ENCODE measurements at regions not wholly inside any gene's neighbourhood (a gene's known extent, or its start where the extent isn't known, plus 50 kb on each side); places are given as distances from the start of the nearest gene placed in this dataset.

DNA sequence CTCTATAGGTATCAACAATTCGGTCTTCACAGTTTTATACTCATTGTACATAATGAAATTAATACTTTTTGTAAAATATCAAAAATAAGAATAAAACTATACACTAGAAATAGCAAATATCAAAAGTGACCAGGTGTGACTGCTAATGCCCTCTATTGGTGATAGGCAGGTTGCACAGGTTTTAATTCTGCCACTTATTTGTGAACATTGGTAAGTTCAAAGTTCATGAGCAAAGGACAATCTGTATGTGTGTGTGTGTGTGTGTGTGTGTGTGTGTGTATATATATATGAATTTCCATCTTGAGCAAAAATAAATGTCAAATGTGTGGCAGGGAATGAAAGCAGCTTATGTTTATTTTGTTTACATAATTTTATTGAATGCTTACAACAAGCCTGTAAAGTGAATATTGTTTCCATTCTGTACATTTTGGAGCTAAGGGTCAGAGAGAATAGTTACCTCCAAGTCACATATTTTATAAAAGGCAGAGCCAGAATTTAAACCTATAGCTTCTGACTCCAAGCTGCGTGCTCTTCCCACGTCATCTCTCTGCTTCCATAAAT, 537.4 kb downstream of the CPS1 start:
- ATAC-seq (no peak), DNase-seq (ENCODE audit: low spot score) (peak; percentile 38)
- Mint-ChIP-seq H3K9me3 (no peaks in the 10 kb centered on the region; the same call in 2 of the 3 replicates), H3K4me3 (no peak overlapping the region), H3K36me3 (ENCODE audit: low read depth) (no peaks in the 10 kb centered on the region), H3K27ac (no peak overlapping the region), H3K4me1 (no peaks in the 10 kb centered on the region), H3K27me3 (ENCODE audit: insufficient read depth, low read depth, poor library complexity) (peaks cover 1% of the 10 kb centered on the region)
- H3K79me2 ChIP-seq (replicated peaks; ENCODE audit: insufficient read depth) = no peaks in the 10 kb centered on the region
- H3K27ac ChIP-seq (ENCODE audit: low read depth) = no peak overlapping the region
- 0 out of 2 replicates have a peak, but pooled peaks cover 2% of the 10 kb centered on the region for H3K9me2 ChIP-seq (ENCODE audit: insufficient read depth)
- no peaks in the 10 kb centered on the region for H3F3A ChIP-seq (replicated peaks; ENCODE audit: low read depth)
- no peak overlapping the region for H2AFZ ChIP-seq
- no peaks in the 10 kb centered on the region for H3K27me3 ChIP-seq (ENCODE audit: insufficient read depth)
- H3K4me3 ChIP-seq = no peak overlapping the region
- H3K4me2 ChIP-seq = no peak overlapping the region
- H3K36me3 ChIP-seq (ENCODE audit: insufficient read depth) = no peaks in the 10 kb centered on the region
- TF ChIP-seq EZH2phosphoT487 (IDR thresholded peaks at IDR 0.05; ENCODE audit: unreplicated experiment) (no peak), ZNF331 (CRISPR knock-in tag; IDR thresholded peaks at IDR 0.05; ENCODE audit: low read depth) (no peak)
- TF ChIP-seq, protein P1, sequence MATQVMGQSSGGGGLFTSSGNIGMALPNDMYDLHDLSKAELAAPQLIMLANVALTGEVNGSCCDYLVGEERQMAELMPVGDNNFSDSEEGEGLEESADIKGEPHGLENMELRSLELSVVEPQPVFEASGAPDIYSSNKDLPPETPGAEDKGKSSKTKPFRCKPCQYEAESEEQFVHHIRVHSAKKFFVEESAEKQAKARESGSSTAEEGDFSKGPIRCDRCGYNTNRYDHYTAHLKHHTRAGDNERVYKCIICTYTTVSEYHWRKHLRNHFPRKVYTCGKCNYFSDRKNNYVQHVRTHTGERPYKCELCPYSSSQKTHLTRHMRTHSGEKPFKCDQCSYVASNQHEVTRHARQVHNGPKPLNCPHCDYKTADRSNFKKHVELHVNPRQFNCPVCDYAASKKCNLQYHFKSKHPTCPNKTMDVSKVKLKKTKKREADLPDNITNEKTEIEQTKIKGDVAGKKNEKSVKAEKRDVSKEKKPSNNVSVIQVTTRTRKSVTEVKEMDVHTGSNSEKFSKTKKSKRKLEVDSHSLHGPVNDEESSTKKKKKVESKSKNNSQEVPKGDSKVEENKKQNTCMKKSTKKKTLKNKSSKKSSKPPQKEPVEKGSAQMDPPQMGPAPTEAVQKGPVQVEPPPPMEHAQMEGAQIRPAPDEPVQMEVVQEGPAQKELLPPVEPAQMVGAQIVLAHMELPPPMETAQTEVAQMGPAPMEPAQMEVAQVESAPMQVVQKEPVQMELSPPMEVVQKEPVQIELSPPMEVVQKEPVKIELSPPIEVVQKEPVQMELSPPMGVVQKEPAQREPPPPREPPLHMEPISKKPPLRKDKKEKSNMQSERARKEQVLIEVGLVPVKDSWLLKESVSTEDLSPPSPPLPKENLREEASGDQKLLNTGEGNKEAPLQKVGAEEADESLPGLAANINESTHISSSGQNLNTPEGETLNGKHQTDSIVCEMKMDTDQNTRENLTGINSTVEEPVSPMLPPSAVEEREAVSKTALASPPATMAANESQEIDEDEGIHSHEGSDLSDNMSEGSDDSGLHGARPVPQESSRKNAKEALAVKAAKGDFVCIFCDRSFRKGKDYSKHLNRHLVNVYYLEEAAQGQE (IDR thresholded peaks at IDR 0.05; ENCODE audit: unreplicated experiment) = no peak
- TF ChIP-seq, protein P2, sequence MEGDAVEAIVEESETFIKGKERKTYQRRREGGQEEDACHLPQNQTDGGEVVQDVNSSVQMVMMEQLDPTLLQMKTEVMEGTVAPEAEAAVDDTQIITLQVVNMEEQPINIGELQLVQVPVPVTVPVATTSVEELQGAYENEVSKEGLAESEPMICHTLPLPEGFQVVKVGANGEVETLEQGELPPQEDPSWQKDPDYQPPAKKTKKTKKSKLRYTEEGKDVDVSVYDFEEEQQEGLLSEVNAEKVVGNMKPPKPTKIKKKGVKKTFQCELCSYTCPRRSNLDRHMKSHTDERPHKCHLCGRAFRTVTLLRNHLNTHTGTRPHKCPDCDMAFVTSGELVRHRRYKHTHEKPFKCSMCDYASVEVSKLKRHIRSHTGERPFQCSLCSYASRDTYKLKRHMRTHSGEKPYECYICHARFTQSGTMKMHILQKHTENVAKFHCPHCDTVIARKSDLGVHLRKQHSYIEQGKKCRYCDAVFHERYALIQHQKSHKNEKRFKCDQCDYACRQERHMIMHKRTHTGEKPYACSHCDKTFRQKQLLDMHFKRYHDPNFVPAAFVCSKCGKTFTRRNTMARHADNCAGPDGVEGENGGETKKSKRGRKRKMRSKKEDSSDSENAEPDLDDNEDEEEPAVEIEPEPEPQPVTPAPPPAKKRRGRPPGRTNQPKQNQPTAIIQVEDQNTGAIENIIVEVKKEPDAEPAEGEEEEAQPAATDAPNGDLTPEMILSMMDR (conservative IDR thresholded peaks at IDR 0.05; ENCODE audit: low read depth in 2 of 2) = peak; percentile 61 to 63
- no peaks in the 10 kb centered on the region for H3K4me1 ChIP-seq (ENCODE audit: insufficient read depth)
- no peaks in the 10 kb centered on the region for H4K20me1 ChIP-seq (replicated peaks; ENCODE audit: insufficient read depth)

DNA sequence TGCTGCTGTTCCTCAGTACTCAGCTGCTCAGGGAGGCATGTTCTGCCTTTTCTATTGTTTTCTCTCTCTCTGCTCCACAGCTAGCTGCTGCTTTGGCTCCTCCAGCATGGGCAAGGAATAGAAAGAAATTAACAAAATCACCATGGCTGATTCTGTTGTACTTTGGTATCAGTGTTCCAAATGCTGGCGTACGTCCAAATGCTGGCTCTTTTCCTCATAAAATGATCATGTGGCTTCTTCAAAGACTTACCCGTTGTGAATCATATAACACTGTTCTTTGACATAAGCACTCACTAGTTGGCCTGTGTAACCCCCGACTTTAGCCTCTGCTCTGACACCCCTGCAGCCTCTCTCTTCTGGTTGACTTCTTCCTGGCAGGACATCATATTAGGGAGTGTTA, 547.6 kb downstream of the CPS1 start:
- no peak overlapping the region for H2AFZ ChIP-seq
- ATAC-seq = no peak

More for the DNA sequence above, 547.6 kb downstream of the CPS1 start:
- Mint-ChIP-seq H3K9me3 (peaks cover 9% of the 10 kb centered on the region; the same call in 1 of the 3 replicates), H3K4me3 (no peak overlapping the region), H3K36me3 (ENCODE audit: low read depth) (peaks cover 2% of the 10 kb centered on the region; the same call in 2 of the 3 replicates), H3K27me3 (ENCODE audit: insufficient read depth, low read depth, poor library complexity) (no peaks in the 10 kb centered on the region), H3K27ac (no peak overlapping the region), H3K4me1 (no peaks in the 10 kb centered on the region)
- Histone ChIP-seq H3K9me2 (ENCODE audit: insufficient read depth) (peaks cover 5% of the 10 kb centered on the region; the same call in 1 of the 2 replicates), H3K27me3 (ENCODE audit: insufficient read depth) (no peaks in the 10 kb centered on the region), H3K27ac (ENCODE audit: low read depth) (no peak overlapping the region), H3K4me3 (no peak overlapping the region), H3K79me2 (replicated peaks; ENCODE audit: insufficient read depth) (no peaks in the 10 kb centered on the region), H3K4me1 (ENCODE audit: insufficient read depth) (no peaks in the 10 kb centered on the region), H3F3A (replicated peaks; ENCODE audit: low read depth) (no peaks in the 10 kb centered on the region), H4K20me1 (replicated peaks; ENCODE audit: insufficient read depth) (no peaks in the 10 kb centered on the region), H3K36me3 (ENCODE audit: insufficient read depth) (no peaks in the 10 kb centered on the region), H3K4me2 (no peak overlapping the region)
- TF ChIP-seq EZH2phosphoT487 (IDR thresholded peaks at IDR 0.05; ENCODE audit: unreplicated experiment) = no peak
- TF ChIP-seq, protein P2 (conservative IDR thresholded peaks at IDR 0.05; ENCODE audit: low read depth in 2 of 2) = no peak
- no peak for DNase-seq (ENCODE audit: low spot score)

Data from GM23338 (cell line).